Fibroblast of the conjunctiva (primary cell): ENCODE measurements at regions not wholly inside any gene's neighbourhood (a gene's known extent, or its start where the extent isn't known, plus 50 kb on each side); places are given as distances from the start of the nearest gene placed in this dataset.
"Not testable (repeated sequence)": the region's sequence is repeated elsewhere in the genome, so short reads cannot be mapped to it uniquely, and the experiment has no call there.

Experiments used
- DNase-seq: peaks from one replicate; pipeline ENCODE4 v3.0.0-alpha.2; 2010; ENCODE audit warnings: low read depth

DNA sequence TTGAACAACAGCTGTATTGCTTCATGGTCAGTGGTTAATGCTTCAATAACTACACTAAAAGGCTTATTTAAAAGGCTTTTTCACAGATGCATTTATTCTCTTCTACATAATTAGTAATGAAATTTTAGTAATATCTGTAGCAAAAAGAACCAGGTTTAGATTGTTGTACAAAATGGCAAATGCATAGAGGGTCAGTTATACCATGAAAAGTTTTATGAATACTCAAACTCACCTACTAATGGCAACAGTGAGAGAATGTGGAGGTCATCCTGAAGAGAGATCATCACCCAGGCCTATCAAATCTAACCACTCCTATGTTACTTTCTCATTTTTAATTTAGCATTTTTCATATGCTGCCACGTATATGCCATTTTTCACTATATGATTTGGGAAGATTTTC lies 444.3 kb upstream of the CDH9 start:
- DNase-seq = no peak

DNA sequence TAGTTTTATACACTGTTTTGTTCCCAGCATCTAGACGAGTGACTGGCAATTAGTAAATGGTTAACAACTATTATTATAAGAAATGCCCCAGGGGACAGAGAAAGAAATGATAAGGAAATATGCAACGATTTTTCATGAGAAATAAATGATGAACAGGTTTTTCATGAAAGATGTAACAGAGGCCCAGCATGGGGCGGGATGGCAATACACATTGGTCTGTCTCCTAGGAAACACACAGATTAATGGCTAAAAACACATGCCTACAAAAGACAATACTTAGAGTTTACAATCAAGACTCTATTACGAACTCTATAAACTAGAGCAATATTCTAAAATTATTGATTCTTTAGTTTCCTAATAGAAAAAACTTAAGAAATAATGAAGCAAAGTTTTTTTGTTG lies 441.5 kb upstream of the CDH9 start:
- no peak for DNase-seq

DNA sequence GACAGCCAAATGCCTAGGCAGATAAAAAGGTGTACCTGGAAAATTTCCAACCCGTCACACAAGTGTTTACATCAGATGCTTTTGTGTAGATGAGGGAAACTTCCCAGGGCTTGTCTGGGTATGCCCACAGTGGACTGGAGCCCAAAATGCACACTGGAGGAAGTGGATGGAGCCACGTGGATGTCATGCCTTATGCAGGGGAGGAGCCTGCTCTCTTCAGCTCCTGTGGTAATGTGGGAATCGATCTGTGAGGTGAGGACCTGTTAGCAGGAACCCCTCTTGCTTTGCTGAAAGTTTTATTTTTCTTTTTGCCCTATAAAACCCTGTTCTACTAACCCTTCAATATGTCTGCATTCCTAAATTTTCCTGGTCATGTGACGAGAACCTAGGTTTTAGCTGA lies 439.2 kb upstream of the CDH9 start:
- DNase-seq = no peak

DNA sequence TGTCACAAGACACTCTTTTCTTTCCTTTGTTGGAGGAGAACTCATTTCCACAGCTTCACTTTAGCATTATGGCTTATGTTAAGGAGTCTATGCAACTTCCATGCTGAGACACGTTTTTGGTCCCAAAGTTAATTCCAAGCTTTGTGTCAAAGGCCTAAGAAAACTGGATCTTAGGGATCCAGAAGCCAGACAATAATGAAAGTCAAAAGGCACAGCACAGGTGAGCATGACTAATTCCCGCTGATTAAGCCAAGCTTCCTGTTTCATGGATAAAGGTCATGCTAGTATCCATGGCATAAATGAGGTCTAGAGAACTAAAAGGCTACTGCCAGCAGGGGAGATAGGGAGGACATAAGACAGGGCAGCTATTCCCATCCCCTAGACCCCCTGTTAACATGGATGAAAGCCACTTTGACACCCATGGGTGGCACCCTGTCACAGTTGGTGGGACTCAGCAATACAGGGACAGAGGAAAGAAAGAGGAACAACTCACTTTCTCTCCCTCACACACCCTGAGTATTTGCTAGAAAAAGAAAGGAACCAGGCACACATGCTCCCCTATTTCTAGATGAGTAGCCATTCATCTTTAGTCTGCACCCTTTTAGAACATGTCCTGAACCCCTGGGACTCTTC lies 438.1 kb upstream of the CDH9 start:
- no peak for DNase-seq

DNA sequence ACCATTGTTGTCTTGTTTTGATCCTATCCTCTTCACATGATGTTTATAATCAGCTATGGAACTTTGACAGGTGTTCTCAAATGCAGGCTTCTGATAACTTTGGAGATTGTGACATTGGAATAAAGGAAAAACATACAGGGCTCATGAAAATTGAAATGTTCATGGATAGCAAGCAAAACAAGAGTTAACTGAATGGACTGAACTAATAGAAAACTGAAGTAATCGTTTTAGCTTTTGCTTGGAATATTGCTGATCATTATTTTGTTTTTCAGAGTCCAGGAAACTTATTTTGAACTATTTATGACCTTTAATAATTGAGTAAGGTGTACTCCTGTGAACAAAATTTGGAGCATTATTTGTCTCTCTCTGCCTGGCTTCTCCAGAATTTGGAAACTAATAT lies 436.7 kb upstream of the CDH9 start:
- DNase-seq = no peak

DNA sequence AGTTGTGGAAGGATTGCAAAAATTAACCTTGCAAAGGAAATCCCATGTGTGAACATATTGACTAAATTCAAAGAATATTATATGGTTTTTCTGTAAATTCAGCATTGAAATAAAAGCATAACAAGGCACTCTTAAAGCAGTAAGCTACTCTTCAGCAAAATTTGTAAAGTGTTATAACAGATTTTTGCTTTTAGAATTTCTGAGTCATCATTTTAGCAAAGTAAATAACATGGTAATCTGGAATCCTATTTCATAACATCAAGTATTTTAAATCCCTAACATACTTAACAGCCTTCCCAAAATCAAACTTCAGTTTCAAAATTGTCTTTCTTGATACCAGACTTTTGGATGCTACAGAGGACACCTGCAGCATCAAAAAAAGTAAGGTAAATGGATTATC lies 436.0 kb upstream of the CDH9 start:
- DNase-seq = no peak

DNA sequence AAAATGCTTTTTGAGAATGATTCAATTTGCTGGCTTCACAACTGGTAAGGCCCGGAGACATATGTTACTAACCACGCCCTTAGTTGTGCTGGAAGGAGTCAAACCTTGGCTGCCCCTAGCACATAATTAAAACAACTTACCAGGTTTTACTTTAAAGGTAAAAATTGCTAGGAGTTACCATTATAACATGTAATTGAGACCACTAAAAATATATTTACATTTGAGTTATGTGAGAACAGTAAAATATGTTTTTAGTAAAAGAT lies 435.6 kb upstream of the CDH9 start:
- no peak for DNase-seq

DNA sequence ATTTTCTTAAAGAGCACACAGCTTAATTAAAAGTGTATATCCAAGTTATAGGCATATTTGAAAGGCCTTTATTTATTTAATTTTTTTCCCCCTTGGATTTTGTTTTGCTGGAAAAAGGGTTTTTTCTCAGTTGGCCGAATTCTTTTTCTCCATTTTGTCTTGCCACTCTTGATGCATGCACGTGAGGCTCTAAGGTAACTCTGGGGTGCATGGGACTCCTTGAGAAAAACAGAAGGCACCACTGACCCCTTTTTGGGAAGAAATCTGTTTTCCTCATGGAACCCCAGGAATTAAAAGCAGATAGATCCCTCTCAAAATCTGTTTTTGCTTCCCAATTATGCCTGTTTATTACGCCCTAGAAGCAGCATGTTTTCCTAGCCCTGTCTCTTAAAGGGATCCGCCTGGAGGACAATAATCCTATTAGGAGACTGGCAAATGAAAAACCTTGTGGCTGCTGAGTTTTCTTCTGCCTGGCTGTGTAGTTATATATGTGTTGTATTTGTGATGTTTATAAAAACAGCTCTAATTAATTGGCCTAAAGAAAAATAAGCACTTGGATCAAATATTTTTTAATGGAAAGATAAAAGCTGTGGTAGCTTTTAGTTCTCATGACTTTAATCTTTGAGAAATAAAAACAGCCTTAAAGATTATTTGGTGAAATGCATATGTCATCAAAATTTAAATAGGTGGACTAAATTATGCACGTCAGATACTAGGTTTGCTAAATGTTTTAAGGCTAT lies 435.1 kb upstream of the CDH9 start:
- DNase-seq = no peak

DNA sequence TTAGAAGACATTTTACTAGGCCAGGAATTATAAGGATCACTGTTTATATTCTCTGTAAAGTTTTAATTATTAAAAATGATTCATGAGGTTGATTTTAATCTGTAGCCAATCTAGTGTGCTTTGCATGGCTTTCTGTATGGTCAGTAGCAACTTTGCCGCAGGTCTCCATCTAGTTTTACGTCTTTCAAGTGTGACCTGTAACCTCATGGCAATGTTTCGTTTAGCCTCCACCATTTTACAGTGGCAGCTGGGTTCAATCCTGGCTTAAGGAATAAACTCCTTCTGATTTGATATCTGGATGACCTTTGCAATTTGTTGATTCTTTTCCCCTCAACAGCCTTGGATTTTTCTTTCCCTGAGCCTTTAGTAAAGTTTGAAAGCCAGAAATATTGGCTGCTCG lies 434.5 kb upstream of the CDH9 start:
- no peak for DNase-seq

DNA sequence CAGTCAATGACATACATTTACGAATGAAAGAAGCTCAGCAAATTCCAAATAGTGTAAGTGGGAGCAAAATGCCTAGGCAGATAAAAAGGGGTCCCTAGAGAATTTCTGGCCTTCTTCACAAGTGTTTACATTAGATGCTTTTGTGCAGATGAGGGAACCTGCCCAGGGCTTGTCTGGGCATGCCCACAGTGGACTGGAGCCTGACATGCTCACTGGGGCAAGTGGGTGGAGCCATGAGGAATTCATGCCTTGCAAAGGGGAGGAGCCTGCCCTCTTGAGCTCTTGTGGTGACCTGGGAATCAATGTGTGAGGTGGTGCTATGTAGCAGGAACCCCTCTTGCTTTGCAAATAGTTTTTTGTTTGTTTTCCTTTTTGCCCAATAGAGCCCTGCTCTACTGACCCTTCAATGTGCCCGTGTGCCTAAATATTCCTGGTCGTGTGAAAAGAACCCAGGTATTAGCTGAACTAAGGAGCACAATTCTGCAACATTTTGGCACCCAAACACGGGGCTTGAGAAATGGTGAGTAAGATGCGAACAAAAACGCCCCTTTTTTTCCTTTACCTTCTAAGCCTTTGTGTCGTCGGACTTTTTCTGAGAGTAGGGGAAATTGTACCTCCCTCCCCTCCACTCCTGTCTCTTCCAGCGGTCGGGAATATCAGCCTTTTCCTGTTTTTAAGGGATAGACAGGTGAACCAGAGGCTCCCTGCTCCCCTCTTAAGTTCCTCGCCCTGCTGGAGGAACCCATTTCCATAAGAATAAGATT lies 433.8 kb upstream of the CDH9 start:
- DNase-seq = peak; percentile 27

DNA sequence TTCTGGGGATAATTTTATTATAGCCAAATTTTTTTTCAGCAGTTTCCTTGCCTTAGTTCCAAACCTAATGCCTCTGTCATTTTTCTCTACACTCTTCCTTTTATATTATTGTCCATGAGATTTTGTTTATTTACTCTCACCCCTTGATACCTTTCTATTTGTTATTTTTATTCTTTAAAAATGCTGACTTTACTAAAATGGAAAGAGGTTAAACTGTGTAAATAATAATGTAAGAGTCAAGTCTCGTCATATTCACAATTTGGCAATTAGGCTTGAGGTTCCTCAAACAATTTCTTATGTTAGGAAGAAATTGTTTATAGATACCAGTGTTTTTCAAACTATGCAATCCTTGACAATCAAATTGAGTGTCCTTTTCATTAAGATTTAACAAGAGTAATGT lies 428.6 kb upstream of the CDH9 start:
- no peak for DNase-seq

DNA sequence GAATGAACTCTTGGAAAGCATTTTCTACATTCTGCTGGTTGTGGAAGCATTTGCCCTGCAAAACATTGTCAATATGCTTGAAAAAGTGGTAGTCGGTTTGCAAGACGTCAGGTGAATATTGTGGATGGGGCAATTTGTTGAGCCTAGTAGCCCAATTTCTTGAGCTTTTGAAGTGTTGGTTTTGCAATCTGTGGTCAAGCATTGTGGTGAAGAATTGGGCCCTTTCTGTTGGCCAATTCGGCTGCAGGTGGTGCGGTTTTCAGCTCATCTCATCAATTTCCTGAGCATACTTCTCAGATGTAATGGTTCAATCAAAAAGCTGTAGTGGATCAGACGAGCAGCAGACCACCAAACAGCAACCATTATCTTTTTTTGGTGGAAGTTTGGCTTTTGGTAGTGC lies 426.8 kb upstream of the CDH9 start:
- DNase-seq = no peak

DNA sequence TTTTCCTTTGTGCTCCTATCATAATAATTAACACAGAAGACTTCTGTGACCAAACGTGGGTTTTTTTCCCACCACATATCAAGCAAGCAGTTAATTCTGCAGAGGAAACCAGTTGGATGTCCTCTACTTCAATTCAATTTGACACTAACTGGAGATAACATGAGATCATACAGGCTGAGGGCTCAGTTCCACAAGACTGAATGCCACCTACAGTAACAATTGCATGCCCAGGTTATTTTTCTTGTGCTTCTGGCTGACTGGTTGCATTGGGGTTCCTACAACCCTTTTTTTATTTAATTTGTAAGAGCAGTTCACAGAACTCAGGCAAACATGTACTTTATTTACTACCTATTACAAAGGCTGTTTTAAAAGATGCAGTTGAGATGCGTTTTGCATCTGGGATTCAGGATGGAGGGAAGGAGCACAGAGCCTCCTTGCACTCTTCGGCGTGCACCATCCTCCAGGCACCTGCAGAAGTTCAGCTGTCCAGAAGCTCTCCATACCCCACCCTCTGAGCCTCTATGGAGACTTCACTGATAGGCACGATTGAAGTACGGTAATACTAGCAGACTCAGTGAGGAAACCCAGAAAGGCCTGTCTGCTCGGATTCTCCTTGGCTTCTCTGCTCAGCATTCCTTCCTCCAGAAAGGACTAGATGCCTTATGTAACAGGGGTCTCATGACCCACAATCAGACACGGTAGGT lies 425.2 kb upstream of the CDH9 start:
- no peak for DNase-seq

DNA sequence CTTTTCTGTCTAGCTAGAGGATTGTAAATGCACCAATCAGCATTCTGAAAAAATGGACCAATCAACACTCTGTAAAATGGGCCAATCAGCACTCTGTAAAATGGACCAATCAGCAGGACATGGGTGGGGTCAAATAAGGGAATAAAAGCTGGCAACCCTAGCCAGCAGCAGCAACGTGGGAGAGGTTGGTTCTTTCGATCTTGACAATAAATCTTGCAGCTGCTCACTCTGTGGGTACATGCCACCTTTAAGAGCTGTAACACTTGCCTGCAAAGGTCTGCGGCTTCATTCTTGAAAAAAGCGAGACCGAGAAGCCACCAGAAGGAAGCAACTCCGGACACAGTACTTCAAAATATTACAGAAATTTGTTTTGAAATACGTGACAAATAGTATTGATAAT lies 424.6 kb upstream of the CDH9 start:
- no peak for DNase-seq

DNA sequence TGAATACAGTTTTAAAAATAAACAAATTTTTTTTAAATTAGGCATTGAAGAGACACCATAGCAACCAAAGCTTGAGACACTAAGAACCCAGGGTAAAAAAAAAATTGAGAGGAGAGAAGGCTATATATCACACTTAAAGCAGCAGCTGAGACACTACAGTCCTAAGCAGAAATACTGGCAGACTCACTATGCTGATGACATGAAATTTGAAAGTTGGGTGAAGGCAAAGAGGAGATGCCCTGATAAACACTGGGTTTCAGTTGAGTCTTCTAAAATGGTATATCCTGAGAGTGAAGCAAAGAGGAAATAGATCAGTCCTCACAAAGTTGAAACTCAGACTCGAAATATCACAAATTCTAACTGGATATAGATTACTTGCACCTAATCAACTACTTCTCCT lies 419.9 kb upstream of the CDH9 start:
- DNase-seq = no peak

DNA sequence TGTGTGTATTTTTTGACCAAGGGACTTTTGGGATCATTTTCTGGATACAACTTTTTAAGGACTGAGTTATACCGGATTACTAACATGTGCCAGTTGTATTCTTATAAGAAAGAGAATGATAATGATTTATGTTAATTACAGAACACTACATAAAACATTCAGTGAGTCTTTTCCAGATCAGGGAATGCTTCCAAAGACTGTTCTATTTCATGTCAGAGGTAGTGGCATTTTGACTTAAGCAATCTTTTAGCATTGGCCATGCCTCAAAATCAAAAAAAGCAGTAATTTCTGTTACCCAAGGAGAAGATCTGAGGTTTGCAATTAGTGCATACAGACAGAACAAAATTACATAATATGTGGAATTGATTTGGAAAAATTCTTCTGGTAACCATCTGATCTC lies 413.0 kb upstream of the CDH9 start:
- no peak for DNase-seq

DNA sequence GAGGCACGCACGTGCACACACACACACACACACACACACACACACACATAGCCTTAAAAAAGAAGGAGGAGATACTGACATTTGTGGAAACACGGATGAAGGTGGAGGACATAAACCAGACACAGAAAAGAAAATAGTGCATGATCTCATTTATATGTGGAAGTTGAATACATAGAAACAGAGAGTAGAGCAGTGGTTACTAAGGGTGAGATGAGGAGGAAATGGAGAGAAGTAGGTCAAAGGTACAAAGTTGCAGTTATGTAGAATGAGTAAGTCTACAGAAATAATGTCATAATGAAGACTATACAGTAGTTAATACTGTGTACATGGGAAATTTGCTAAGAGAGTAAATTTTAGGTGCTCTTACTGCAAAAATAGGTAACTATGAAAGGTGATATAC lies 412.2 kb upstream of the CDH9 start:
- no peak for DNase-seq

DNA sequence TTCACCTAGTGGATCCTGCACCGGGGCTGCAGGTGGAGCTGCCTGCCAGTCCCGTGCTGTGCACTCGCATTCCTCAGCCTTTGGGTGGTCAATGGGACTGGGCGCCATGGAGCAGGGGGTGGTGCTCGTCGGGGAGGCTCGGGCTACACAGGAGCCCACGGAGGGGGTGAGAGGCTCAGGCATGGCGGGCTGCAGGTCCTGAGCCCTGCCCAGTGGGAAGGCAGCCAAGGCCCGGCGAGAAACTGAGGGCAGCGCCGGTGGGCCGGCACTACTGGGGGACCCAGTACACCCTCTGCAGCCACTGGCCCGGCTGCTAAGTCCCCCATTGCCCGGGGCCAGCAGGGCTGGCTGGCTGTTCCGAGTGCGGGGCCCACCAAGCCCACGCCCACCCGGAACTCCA lies 401.0 kb upstream of the CDH9 start:
- not testable (repeated sequence) for DNase-seq

DNA sequence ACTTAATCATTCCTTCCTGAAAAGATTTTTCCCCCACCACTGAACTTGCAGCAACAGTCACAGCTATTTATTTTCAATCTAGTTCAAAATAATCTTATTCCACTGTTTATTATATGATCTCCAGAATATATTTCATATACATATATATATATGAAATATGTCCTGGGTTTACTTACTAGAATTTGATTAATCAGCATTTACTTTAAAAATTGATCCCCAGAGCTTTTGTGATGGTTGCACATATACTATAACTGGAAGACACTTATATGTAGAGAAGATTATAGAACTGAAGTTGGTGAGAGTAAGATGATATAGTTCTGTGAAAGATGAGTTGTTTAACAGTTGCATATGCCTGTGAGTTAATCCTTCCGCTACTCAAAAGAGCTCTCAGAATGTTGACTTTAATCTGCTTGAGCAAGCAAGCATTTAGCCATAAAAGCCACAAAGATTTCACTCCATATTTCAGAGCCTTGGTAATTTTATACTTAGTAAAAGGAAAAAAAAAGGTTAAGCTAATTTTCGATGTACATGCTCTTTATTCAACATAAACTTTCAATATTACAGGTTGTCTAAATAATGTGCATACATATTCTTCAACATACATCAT lies 399.3 kb upstream of the CDH9 start:
- DNase-seq = no peak

DNA sequence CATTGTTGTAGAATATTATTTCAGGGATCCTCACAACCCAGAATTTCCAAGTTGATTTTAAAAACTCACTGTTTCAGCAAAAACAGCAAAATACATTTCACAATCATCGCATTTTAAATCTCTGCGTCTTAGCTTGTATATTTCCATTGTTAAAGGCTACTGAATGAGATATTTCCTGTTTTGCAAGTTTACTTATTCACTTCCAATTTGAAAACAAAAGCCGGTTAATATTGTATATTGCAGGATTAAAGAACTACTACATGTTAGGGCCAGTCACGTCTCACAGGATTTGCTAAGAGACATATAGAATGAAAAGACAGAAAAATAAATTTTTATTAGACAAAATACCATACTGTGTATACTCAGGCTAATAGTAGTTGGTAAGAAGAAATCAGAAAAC lies 395.9 kb upstream of the CDH9 start:
- DNase-seq = no peak

DNA sequence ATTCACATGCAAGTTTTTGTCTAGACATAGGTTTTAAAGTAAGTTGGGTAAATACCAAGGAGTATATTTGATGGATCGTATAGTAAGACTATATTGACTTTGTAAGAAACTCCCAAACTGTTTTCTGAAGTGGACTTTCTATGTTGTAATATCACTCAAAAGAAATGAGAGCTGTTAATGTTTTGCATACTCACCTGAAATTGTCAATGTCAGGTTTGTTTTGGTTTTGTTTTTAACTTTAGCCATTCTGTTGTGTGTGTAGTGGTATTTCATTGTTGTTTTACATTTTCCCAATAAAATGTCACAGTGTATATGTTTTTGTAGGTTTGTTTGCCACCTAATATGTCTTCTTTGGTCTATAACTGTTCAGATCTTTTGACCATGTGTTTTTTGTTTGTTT lies 375.7 kb upstream of the CDH9 start:
- DNase-seq = no peak

DNA sequence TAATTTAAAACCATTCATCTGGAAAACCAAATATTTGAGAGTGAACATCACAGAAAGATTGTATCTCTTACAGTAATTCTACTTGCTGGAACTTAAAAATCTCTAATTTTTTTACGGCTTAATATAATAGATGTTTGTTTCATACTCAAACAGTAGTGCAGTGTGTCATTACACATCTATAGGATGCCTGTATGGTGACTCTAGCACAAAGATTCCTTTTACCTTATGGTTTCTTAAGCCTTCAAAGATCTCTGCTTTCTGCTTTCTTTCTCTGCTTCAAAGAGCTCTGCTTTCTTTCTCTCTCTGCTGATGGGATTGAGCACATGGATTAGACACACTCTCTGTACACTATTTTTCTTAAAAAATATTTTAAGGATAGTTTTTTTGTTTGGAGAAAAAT lies 374.0 kb upstream of the CDH9 start:
- DNase-seq = no peak

DNA sequence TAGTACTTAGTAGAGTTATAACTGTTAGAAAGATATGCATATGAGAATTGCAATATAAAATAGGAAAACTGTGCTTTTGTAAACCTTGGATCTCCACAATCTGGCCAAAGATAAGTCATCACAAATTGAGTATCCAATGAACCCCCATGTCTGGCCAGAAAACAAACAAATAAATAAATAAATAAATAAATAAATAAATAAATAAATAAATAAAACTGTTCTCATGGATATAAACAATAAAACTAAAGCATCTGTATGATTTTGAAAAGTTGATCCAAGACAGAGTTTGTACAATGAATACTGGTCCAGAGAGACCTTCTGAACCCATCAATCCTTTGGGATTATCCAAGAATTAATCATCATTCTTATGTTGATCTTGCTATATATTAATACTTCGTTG lies 367.6 kb upstream of the CDH9 start:
- no peak for DNase-seq
